Endothelial cell of umbilical vein (primary cell): ENCODE measurements at regions not wholly inside any gene's neighbourhood (a gene's known extent, or its start where the extent isn't known, plus 50 kb on each side); places are given as distances from the start of the nearest gene placed in this dataset.

Experiments used
- JUN ChIP-seq: IDR thresholded peaks from 2 replicates; pipeline ENCODE4 v1.6.1; 2011; ENCODE audit warnings: borderline replicate concordance, low read depth; ENCODE audit not compliant: insufficient read length, insufficient read depth
- TF ChIP-seq, protein P1 (sequence below), 2 donors: IDR thresholded peaks; 1 replicate in 1 of 2; 2 replicates in 1 of 2; pipeline ENCODE4 v1.5.1; 2011; ENCODE audit warnings: low read length in 2 of 2, mild to moderate bottlenecking in 2 of 2, moderate library complexity in 2 of 2, control low read depth in 1 of 2, inconsistent platforms in 1 of 2, low read depth in 1 of 2; ENCODE audit not compliant: insufficient read depth in 1 of 2; ENCODE audit errors: extremely low read depth in 1 of 2

GRCh38 chr3:162136136-162136535 is 639.5 kb downstream of the OTOL1 start:
- TF ChIP-seq, protein P1, sequence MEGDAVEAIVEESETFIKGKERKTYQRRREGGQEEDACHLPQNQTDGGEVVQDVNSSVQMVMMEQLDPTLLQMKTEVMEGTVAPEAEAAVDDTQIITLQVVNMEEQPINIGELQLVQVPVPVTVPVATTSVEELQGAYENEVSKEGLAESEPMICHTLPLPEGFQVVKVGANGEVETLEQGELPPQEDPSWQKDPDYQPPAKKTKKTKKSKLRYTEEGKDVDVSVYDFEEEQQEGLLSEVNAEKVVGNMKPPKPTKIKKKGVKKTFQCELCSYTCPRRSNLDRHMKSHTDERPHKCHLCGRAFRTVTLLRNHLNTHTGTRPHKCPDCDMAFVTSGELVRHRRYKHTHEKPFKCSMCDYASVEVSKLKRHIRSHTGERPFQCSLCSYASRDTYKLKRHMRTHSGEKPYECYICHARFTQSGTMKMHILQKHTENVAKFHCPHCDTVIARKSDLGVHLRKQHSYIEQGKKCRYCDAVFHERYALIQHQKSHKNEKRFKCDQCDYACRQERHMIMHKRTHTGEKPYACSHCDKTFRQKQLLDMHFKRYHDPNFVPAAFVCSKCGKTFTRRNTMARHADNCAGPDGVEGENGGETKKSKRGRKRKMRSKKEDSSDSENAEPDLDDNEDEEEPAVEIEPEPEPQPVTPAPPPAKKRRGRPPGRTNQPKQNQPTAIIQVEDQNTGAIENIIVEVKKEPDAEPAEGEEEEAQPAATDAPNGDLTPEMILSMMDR (IDR thresholded peaks at IDR 0.05; ENCODE audit: extremely low read depth in 1 of 2, insufficient read depth in 1 of 2, low read depth in 1 of 2, low read length in 2 of 2): no peak
- no peak for TF ChIP-seq JUN
